ENCODE measurements at regions not wholly inside any gene's neighbourhood (a gene's known extent, or its start where the extent isn't known, plus 50 kb on each side); places are given as distances from the start of the nearest gene placed in this dataset.

- Histone ChIP-seq H3K27me3 (0 out of 2 replicates have a peak, but pooled peaks cover 5% of the 10 kb centered on the region), H3K4me3 (no peak overlapping the region), H3K36me3 (no peaks in the 10 kb centered on the region), H3K9me3 (peaks cover 6% of the 10 kb centered on the region; the same call in 1 of the 2 replicates)
- no peak for DNase-seq
Measured at GRCh38 chr6:169945117-169945516, 193.7 kb downstream of the ERMARD start.

- Histone ChIP-seq H3K27me3 (0 out of 2 replicates have a peak, but pooled peaks cover 5% of the 10 kb centered on the region), H3K9me3 (peaks cover 6% of the 10 kb centered on the region; the same call in 1 of the 2 replicates), H3K4me3 (no peak overlapping the region), H3K36me3 (no peaks in the 10 kb centered on the region)
- no peak for DNase-seq
Measured at GRCh38 chr6:169944415-169944814, 193.0 kb downstream of the ERMARD start.

GRCh38 chr6:169944061-169944337, 192.6 kb downstream of the ERMARD start:
- 0 out of 2 replicates have a peak, but pooled peaks cover 5% of the 10 kb centered on the region for H3K27me3 ChIP-seq
- peaks cover 6% of the 10 kb centered on the region; the same call in 1 of the 2 replicates for H3K9me3 ChIP-seq
- no peak overlapping the region for H3K4me3 ChIP-seq
- no peaks in the 10 kb centered on the region for H3K36me3 ChIP-seq
- no peak for DNase-seq

- DNase-seq, result no peak
- 0 out of 2 replicates have a peak, but pooled peaks cover 5% of the 10 kb centered on the region for H3K27me3 ChIP-seq
- H3K36me3 ChIP-seq, result no peaks in the 10 kb centered on the region
- peaks cover 6% of the 10 kb centered on the region; the same call in 1 of the 2 replicates for H3K9me3 ChIP-seq
- H3K4me3 ChIP-seq, result no peak overlapping the region
Measured at GRCh38 chr6:169943241-169944060, 192.0 kb downstream of the ERMARD start.

- H3K9me3 ChIP-seq, result peaks cover 6% of the 10 kb centered on the region; the same call in 1 of the 2 replicates
- H3K36me3 ChIP-seq, result no peaks in the 10 kb centered on the region
Measured at GRCh38 chr6:169942173-169942572, 190.8 kb downstream of the ERMARD start.

GRCh38 chr6:169940481-169941271, 189.3 kb downstream of the ERMARD start:
- Histone ChIP-seq H3K27me3 (no peaks in the 10 kb centered on the region), H3K36me3 (no peaks in the 10 kb centered on the region), H3K9me3 (peaks cover 6% of the 10 kb centered on the region; the same call in 1 of the 2 replicates), H3K4me3 (no peak overlapping the region)
- DNase-seq, result no peak

More at GRCh38 chr6:169942173-169942572, 190.8 kb downstream of the ERMARD start:
- Histone ChIP-seq H3K4me3 (no peak overlapping the region), H3K27me3 (0 out of 2 replicates have a peak, but pooled peaks cover 2% of the 10 kb centered on the region)
- DNase-seq, result no peak

- no peak overlapping the region for H3K4me3 ChIP-seq
- no peaks in the 10 kb centered on the region for H3K27me3 ChIP-seq
- DNase-seq, result no peak
- no peaks in the 10 kb centered on the region for H3K36me3 ChIP-seq
- peaks cover 6% of the 10 kb centered on the region; the same call in 1 of the 2 replicates for H3K9me3 ChIP-seq
Measured at GRCh38 chr6:169939554-169940164, 188.2 kb downstream of the ERMARD start.

- H3K27me3 ChIP-seq, result no peaks in the 10 kb centered on the region
- H3K36me3 ChIP-seq, result no peaks in the 10 kb centered on the region
- H3K4me3 ChIP-seq, result no peak overlapping the region
- DNase-seq, result no peak
- H3K9me3 ChIP-seq, result peaks cover under 1% of the 10 kb centered on the region; the same call in 1 of the 2 replicates
Measured at GRCh38 chr6:169938731-169939130, 187.3 kb downstream of the ERMARD start.

GRCh38 chr6:169938262-169938701, 186.9 kb downstream of the ERMARD start:
- H3K36me3 ChIP-seq, result no peaks in the 10 kb centered on the region
- H3K4me3 ChIP-seq, result no peak overlapping the region
- no peaks in the 10 kb centered on the region for H3K27me3 ChIP-seq
- H3K9me3 ChIP-seq, result no peaks in the 10 kb centered on the region
- DNase-seq, result no peak

- Histone ChIP-seq H3K36me3 (no peaks in the 10 kb centered on the region), H3K9me3 (no peaks in the 10 kb centered on the region), H3K27me3 (no peaks in the 10 kb centered on the region), H3K4me3 (no peak overlapping the region)
- no peak for DNase-seq
Measured at GRCh38 chr6:169937389-169938261, 186.2 kb downstream of the ERMARD start.

GRCh38 chr6:169936355-169936975, 185.0 kb downstream of the ERMARD start:
- H3K4me3 ChIP-seq, result no peak overlapping the region
- DNase-seq, result no peak
- H3K36me3 ChIP-seq, result no peaks in the 10 kb centered on the region
- no peaks in the 10 kb centered on the region for H3K27me3 ChIP-seq
- no peaks in the 10 kb centered on the region for H3K9me3 ChIP-seq

GRCh38 chr6:169935861-169936260, 184.4 kb downstream of the ERMARD start:
- H3K27me3 ChIP-seq, result no peaks in the 10 kb centered on the region
- no peak overlapping the region for H3K4me3 ChIP-seq
- no peak for DNase-seq
- no peaks in the 10 kb centered on the region for H3K9me3 ChIP-seq
- no peaks in the 10 kb centered on the region for H3K36me3 ChIP-seq

GRCh38 chr6:169935348-169935718, 183.9 kb downstream of the ERMARD start:
- Histone ChIP-seq H3K36me3 (no peaks in the 10 kb centered on the region), H3K27me3 (no peaks in the 10 kb centered on the region), H3K4me3 (no peak overlapping the region), H3K9me3 (no peaks in the 10 kb centered on the region)
- peak; percentile 49 for DNase-seq

GRCh38 chr6:169934699-169935347, 183.4 kb downstream of the ERMARD start:
- H3K36me3 ChIP-seq, result no peaks in the 10 kb centered on the region
- no peak for DNase-seq
- no peaks in the 10 kb centered on the region for H3K27me3 ChIP-seq
- no peaks in the 10 kb centered on the region for H3K9me3 ChIP-seq
- no peak overlapping the region for H3K4me3 ChIP-seq
